ENCODE measurements at regions not wholly inside any gene's neighbourhood (a gene's known extent, or its start where the extent isn't known, plus 50 kb on each side); places are given as distances from the start of the nearest gene placed in this dataset.

- 89% methylated on average over 4 of the region's 4 CpGs for WGBS
- no peaks in the 10 kb centered on the region for H3K27me3 ChIP-seq (ENCODE audit: control insufficient read depth in 4 of 4, insufficient read depth in 4 of 4, low read length in 3 of 4)
- no peak for DNase-seq (ENCODE audit: low spot score)
- no peaks in the 10 kb centered on the region for H3K9me3 ChIP-seq (ENCODE audit: control insufficient read depth in 4 of 4, low read length in 3 of 4)
- no peak overlapping the region for H3K9ac ChIP-seq (ENCODE audit: low read depth in 1 of 2, low read length in 2 of 2)
- no peak overlapping the region for H3K27ac ChIP-seq (ENCODE audit: low read depth in 1 of 2, low read length in 2 of 2)
- H3K4me1 ChIP-seq (ENCODE audit: control insufficient read depth in 4 of 4, insufficient read depth in 4 of 4, low read length in 3 of 4), result no peaks in the 10 kb centered on the region
- TF ChIP-seq ZBTB33 (IDR thresholded peaks at IDR 0.05) (no peak), GABPA (IDR thresholded peaks at IDR 0.05 in 1 of 2, conservative IDR thresholded peaks at IDR 0.05 in 1 of 2) (no peak), NR2F2 (IDR thresholded peaks at IDR 0.05) (no peak), FOXA1 (IDR thresholded peaks at IDR 0.05) (no peak), REST (IDR thresholded peaks at IDR 0.05) (no peak), HNF4G (IDR thresholded peaks at IDR 0.05) (no peak), RXRA (IDR thresholded peaks at IDR 0.05) (no peak), CTCF (IDR thresholded peaks at IDR 0.05; ENCODE audit: low read depth, low read length, missing input control) (no peak), JUND (IDR thresholded peaks at IDR 0.05) (no peak), RAD21 (IDR thresholded peaks at IDR 0.05) (no peak), TAF1 (conservative IDR thresholded peaks at IDR 0.05) (no peak), FOXA2 (IDR thresholded peaks at IDR 0.05) (no peak), ATF3 (IDR thresholded peaks at IDR 0.05) (no peak)
- no peak overlapping the region for H3K4me3 ChIP-seq (ENCODE audit: low read depth in 1 of 3, low read length in 3 of 3)
- no peaks in the 10 kb centered on the region for H3K36me3 ChIP-seq (ENCODE audit: control insufficient read depth in 4 of 4, insufficient read depth in 3 of 4, low read depth in 1 of 4, low read length in 3 of 4)
Measured at GRCh38 chr12:115798309-115798917, 479.1 kb downstream of the MED13L start.

GRCh38 chr12:115794659-115795081 is 482.8 kb downstream of the MED13L start:
- WGBS, result 65% methylated on average over 6 of the region's 6 CpGs
- Histone ChIP-seq H3K4me3 (ENCODE audit: low read depth in 1 of 3, low read length in 3 of 3) (no peak overlapping the region), H3K27ac (ENCODE audit: low read depth in 1 of 2, low read length in 2 of 2) (no peak overlapping the region), H3K27me3 (ENCODE audit: control insufficient read depth in 4 of 4, insufficient read depth in 4 of 4, low read length in 3 of 4) (no peaks in the 10 kb centered on the region), H3K9me3 (ENCODE audit: control insufficient read depth in 4 of 4, low read length in 3 of 4) (no peaks in the 10 kb centered on the region), H3K9ac (ENCODE audit: low read depth in 1 of 2, low read length in 2 of 2) (no peak overlapping the region), H3K4me1 (ENCODE audit: control insufficient read depth in 4 of 4, insufficient read depth in 4 of 4, low read length in 3 of 4) (no peaks in the 10 kb centered on the region), H3K36me3 (ENCODE audit: control insufficient read depth in 4 of 4, insufficient read depth in 3 of 4, low read depth in 1 of 4, low read length in 3 of 4) (no peaks in the 10 kb centered on the region)
- no peak for TF ChIP-seq SP1 (IDR thresholded peaks at IDR 0.05)
- no peak for TF ChIP-seq ZBTB33 (IDR thresholded peaks at IDR 0.05)
- no peak for TF ChIP-seq MAX (IDR thresholded peaks at IDR 0.05)
- TF ChIP-seq HNF4A (conservative IDR thresholded peaks at IDR 0.05), result no peak
- no peak for TF ChIP-seq JUND (IDR thresholded peaks at IDR 0.05)
- TF ChIP-seq NR2F2 (IDR thresholded peaks at IDR 0.05), result no peak
- TF ChIP-seq YY1 (IDR thresholded peaks at IDR 0.05), result no peak
- no peak for TF ChIP-seq RAD21 (IDR thresholded peaks at IDR 0.05)
- no peak for DNase-seq (ENCODE audit: low spot score)

Data from liver (tissue), 8 donors.